GM19468 (cell line): ENCODE measurements at regions not wholly inside any gene's neighbourhood (a gene's known extent, or its start where the extent isn't known, plus 50 kb on each side); places are given as distances from the start of the nearest gene placed in this dataset.

Experiments
- ATAC-seq: cut with Tn5 transposase; IDR thresholded peaks from one replicate; pipeline ENCODE4 v1.9.1; 2021; ENCODE audit warnings: mild to moderate bottlenecking, moderate library complexity, moderate number of reproducible peaks; ENCODE audit not compliant: unreplicated experiment; ENCODE audit errors: extremely low read depth

DNA sequence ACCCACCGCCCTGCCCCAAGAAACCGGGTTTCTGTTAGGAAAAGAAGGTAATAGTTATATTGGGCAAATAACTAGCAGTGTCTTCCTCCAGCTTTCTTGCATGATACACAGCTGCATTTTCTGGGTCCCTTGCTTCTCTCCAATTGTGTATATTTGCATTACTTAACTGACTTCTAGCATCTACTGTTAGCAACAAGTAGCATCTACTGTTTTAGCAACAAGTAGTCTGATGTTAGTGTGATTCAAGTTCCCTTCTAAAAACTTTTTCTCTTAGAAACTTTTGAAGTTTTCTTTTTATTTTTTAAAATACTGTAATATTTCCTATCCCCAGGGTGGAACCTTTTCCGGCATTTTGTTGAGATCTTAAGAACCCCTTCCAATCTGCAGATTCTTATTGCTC lies 221.2 kb downstream of the CLIC5 start:
- ATAC-seq, result no peak

DNA sequence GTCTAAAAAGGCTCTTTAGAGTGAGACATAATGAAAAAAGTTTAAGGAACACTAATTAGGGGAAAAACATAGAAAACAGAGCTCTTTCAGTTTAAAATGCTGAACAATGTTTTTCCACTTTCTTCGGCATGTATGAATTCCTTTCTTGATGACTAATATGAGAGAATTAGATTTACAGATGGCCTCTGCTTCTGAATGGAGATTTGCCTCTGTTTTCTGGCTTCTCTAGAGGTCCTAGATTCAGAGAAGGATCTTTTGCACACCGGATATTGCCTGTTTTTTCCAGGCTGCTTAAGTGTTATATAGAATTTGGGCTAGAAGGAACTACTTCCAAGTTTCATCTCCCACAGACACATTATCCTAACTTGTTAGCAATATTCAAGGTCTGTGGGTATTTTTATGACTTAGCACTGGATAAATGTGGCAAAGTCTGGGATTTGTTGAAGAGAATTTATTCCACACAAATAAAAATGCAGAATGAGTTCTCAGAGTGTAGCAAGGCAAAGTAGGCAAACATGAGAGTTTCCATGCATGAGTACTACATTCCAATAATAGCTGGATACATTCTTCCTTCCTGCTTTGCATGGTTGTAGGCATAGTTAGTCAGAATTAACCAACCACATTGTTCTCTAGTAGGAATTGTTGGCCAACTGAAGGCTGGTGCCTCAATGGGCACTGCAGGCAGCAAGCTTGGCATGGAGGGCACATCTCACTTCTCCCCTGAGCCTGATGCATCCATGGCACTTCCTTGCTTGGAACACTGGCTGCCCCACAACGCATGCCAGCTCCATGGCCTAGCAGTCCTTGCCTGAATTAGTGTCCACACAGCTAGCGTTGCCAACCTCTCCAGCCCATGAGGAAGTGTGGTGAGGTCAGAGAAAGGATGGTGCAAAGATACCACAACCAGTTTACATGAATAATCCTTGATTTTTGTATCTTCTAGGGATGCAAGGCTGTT lies 224.2 kb downstream of the CLIC5 start:
- no peak for ATAC-seq

DNA sequence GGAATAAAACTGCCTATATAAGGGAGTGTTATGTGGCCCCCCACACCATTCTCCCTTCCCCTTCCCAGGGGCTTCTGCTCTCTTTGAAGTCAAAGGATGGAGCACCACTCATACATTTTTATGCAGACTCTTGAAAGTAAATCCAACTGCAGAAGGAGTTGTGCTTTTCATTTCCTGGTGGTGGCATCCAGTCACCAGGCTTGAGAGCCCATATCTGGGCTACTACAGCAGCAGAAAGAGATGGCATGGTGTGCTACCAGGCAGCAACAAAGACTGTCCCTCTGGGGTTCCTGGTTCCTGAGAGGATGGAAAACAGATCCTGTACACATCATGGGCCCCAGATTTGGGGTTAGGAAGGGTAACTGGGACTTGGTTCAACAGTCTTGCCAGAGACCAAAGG lies 226.4 kb downstream of the CLIC5 start:
- ATAC-seq, result no peak

DNA sequence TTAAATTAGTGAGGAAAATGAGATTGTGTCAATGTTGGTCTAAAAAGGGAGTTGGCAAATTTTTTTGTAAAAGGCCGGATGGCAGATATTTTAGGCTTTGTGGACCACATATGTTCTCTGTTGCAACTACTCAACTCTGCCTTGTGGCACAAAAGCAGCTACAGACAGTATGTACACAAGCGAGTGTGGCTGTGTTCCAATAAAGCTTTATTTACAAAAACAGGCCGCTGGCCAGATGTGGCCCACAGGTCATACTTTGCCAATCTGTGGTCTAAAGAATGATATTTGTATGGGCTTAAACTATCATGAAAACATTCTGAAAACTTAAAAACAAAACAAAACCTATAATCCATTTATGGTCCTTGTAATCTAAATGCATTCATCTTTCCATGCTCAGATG lies 228.3 kb downstream of the CLIC5 start:
- ATAC-seq, result no peak

DNA sequence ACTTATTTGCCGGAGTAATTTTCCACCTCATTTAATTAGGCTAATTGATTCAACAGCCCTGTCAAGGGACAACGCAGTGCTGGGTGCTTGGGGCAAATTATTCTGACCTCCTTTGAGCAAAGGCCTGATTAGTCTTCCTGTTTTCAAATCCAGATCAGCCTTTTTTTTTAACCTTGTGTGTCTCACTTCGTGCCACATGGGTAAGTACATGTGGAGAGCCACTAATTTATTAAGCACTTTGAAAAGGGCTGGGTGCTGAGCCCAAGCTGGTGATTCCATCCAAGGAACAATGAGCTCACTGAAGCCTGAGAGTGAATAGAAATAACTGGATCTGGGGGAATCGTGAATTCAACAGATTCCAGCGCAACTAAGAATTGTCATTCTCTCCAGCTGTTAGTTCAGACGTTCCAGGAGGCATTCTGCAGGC lies 229.3 kb downstream of the CLIC5 start:
- no peak for ATAC-seq

DNA sequence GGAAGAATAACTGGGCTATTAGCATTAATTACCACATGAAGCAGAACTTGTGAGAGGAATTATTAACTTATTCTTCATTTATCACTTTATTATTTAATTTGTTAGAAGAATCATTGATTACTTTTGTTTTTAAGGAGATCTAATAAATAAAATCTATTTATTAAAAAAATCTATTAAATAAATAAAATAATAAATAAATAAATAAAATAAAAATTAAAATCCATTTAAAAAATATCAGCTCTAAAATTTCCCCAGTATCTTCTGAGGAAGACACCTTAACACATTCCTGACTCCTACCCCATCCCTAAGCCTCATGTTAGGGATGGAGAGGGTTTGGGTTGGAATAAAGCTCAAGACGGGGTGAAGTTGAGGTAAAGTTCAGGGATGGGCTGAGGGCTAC lies 231.4 kb downstream of the CLIC5 start:
- ATAC-seq, result no peak

DNA sequence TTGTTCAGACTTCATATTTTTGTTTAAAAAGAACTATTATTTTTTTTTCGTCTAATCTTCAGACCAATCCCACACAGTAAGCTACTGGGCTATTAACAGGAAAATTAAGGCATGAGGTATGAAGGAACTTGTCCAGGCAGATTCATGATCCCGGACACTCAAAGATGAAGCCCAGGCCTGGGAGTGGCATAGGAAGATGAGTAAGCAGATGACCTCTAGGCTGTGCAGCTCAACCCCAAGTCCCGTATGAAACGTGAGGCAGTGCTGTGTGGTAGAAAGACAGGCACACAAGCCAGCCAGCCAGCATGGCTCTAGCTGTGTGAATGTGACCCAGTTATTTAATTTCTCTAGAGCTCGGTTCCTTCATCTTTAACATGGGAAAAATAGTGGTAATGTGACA lies 231.9 kb downstream of the CLIC5 start:
- no peak for ATAC-seq

DNA sequence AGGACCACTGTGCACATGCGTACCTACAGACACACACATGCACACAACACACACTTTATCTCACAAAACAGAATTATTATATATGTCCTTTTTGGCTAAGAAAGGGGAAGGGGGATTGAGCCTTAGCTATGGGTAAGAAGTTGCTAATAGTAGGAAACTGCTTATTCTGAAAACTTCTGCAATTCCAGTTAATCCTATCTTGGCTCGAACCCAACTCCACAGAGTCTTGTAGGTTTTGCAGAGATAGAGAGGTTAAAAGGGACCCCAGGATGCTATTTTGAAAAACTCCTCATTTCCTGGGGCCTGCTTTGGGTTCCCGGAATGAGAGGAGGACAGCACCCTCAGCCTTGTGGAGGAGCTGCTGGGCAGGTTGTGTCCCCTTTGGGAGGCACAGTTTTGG lies 233.8 kb downstream of the CLIC5 start:
- no peak for ATAC-seq

DNA sequence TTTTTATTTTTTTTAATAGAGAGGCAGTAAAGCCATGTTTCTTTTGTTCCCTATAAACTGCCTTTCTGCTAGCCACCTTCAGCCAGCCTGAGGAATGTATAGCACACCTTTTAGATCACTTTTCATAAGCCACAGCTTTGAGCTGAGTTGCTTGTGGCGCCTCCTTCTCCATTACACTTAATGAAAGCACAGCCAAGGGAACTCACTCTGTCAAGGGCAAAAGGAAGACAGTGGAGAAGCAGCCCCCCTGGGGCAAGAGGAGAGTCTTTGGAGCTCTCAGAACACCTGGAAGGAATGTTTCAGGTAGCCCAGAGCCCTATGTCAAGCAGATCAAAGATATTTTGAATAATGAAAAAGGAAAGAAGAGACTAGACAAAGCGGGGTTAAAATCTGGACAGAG lies 235.1 kb downstream of the CLIC5 start:
- no peak for ATAC-seq

DNA sequence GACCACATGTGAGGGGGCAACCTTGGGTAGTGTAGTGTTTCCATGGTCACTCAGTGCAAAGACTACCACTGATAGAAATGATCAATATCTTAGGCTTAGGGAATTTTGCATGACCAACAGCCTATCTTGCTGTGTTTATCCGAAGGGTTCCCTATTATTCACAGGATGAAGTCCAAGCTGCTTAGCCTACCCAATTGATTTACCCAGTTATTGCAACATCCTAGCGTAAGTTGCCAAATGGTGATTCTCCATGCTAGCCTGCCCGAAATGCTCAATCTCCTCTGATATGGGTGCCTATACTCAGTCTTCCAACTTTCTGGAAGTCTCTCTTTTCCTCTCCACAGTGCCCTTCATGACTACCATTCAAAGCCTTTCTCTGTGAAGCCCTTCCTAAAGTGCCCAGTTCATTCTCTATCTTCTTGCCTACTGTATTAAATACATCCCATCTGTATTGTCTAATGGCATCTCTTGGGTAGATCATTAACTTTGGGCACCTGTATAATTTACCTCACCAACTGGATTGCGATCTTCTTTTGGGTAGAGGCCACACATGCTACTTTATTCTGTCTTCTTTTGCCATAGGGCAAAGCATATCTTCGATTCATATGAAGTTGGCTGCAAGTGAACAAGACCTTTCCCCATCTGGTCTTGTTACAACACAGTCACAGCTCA lies 240.5 kb downstream of the CLIC5 start:
- ATAC-seq, result no peak

DNA sequence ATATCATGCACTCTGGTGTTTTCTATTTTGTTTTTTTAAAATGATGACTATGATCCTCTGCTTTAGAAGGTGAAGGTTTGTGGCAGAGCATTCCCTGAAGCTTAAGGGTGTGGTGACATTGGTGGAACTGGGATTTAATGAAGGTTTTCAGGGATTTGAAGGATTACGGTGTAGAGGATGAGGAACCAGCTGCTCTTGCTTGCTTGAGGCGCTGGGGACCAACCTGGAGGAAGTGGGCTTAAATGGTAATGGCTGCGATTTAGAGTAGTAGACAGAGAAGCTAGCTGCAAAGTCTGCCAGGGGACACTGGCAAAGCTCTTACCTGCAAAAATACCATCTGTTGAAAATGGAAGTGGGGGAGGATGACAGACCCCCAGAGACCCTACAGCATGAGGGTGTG lies 241.8 kb downstream of the CLIC5 start:
- ATAC-seq, result no peak

DNA sequence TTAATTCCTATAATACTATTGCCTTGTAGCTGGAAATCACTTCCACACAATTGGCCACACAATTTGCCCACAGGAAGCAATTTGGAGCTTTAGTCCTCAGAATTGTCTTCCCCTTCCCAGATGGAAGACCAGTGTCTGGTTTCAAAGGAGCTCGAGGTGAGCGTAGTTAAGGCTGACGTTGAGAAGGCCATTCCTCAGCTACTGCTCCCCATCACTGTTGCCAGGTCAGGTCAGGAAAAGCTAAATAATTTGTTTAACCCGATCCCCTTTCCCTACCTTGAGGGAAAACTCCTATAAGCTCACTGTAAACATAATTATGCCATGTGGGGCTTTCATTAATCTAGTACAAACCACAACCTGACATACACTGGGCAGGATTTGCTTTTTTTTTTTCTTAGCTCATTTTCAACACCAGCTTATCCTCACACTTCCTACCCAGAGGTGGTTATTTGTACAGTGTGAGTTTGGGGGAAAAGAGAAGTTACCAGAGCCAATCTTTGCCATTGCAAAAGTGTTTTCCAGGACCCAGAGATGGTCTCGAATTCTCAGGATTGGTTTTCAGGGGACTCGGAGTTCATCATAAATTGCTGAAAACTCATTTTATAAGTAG lies 242.7 kb downstream of the CLIC5 start:
- ATAC-seq, result no peak

DNA sequence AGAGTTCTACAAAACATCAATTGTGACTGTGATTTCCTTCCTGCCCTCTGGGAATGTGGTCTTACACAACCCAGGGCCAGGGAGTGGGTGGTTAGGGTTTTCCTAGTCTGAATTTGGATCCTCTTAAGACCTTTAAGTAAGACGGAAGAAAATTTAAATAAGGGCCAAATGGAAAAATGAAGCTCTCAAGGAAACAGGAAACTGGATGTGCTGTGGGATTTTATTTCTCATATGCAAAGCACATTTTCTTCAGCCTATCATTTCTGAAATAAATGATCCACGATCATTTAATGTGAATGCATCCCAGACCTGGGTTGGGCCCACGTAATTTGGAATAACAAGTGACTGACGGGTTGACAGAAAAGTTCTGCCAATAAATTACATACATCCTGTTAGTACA lies 243.6 kb downstream of the CLIC5 start:
- no peak for ATAC-seq

DNA sequence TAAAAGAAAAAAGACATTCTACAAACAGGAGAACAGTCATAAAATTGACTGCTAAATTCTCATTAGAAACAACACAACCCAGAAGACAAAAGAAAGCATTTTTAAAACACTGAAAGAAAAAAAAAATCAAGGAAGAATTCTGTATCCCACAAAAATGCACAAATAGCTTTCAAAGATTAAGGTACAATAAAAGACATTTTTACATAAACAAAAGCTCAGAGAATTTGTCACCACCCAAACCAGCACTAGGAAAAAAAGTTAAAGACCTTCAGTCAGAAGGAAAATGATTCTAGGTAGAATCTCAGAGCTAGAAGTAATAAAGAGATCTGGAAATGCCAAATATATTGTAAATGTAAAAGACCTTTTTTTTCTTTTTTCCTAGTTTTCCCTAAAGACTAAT lies 252.4 kb downstream of the CLIC5 start:
- no peak for ATAC-seq

DNA sequence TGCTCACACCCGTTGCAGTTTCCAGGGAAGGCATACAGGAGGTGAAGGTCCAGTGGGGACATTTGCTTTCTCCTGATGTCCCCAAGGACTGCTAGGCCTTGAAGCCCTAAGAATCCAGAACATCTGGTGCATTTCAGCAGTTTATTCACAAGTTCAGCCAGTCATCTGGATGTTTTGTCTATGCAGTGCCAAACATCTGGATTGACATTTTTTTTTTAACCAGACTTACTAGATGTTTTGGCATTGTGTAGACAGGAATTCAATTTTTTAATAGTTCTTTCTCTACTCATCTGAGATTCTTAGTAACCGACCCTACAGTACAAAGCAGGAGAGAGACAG lies 256.2 kb downstream of the CLIC5 start:
- ATAC-seq, result no peak

DNA sequence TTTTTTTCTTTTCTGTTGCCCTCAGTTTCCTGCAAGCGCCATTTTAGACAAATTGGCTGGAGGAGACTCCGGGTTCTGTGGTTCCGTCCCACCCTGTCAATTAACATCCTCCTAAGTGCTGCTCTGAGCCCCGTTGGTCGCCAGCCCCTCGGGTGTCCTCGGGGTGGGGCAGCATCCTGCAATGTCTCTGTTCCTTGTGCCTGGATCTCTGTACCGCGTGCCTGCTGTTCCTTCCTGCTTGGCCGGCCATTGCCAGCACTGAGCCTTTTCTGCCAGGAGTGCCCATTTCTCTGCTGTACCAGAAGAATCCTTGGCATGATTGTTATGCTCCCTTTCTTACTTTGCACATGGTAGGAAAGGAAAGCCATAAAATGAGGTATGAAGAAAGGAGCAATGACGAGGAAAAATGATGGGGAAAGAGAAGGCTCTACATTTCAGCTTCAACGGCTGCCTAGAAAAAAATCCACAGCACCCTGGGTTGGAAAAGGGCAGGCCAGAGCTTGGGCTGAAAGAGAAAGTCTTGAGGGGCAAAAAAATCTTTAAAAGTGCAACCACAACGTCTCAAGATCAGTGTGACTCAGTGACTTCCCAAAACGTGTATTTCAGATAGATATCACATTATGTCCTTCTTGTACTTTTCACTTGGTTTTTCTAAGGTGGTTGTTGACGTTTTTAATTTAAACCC lies 256.7 kb downstream of the CLIC5 start:
- ATAC-seq, result no peak

DNA sequence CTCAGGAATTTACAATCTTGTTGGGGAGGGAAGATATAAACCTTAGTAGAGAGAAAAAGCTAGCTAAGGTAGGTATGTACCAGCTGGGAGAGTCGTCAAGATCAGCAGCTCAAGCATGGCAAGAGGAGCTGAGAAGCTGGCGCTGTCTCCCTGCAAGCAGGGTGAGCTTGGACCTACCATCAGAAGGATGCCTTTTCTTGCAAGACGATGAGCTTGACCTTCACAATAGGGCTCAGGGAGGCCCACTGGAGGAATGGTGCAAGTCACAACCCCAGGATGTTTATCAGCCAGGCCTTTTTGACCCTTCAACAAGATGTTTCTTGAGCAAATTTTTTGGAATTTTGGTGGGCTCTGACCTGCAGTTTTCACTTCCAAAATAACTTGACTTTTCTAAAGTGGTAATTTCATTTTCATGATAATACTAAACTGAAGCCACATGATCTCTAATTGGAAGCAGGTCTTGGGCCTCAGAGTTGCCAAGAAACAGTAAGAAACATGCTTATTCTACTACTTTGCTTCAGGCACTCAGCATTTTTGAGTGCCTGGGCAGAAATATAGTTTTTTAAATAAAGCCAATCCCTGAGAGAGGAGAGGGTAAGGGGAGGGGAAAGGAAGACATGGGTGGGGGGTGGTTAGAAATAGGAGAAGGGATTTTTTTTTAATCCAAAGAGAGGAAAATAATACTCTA lies 258.1 kb downstream of the CLIC5 start:
- ATAC-seq, result no peak

DNA sequence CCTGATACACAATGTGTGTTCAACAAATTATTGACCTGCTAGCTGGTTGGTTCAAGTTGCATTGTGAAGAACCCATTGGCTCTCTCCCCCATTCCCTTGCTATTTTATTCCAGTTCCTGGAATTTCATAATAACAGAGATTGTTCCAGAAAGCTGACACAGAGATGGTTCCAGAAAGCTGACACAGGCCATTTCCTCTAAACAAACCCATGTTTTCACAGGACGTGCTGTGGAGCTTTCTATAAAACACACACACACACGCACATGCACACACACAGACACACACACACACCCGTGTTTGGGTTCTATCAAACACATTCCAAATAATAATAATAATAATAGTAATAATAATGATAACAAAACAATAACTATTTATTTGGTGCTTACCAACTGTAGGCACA lies 259.1 kb downstream of the CLIC5 start:
- no peak for ATAC-seq

DNA sequence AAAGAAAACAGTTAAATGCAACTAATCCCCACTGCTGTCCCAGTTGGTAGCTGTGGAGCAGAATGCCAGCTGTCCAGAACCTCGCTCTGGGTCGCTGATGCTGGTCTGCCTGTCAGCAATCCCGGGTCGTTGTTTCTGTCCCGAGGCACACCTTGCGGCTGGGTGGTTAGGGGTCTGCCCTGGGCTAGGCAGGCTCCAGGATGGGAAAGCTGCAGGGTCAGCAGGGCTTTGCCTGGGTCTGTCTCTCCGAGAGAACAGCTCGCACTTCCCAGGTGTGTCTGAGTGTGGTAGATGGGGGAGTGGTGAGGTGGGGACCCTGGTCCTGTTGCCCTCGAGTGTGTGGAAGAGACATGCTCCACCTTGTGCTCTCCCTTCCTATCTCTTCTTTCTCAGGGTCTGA lies 261.2 kb downstream of the CLIC5 start:
- no peak for ATAC-seq

DNA sequence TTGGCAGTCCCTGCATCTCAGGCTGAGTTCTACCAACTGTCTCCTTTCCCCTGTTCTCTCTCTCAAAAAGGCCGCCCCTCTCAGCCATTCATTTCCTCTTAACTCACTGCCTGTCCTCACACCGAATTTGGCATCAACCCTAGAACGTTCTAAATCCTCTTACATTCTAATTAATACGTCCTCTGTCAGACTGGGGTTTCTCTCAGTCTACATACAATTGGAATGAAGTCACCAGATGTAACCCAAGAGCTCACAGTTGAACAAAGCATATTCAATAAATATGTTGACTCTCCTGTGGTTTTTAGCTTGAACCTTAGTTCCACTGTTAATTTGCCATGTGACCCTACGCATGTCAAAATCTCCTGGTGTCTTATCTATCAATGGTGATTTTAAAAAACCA lies 269.6 kb downstream of the CLIC5 start:
- ATAC-seq, result no peak
